ENCODE measurements at regions not wholly inside any gene's neighbourhood (a gene's known extent, or its start where the extent isn't known, plus 50 kb on each side); places are given as distances from the start of the nearest gene placed in this dataset.

GRCh38 chr15:25557926-25558325 lies 119.1 kb upstream of the UBE3A start:
- no peak for FAIRE-seq

GRCh38 chr15:25556136-25556535 lies 117.3 kb upstream of the UBE3A start:
- FAIRE-seq, result no peak

DNA sequence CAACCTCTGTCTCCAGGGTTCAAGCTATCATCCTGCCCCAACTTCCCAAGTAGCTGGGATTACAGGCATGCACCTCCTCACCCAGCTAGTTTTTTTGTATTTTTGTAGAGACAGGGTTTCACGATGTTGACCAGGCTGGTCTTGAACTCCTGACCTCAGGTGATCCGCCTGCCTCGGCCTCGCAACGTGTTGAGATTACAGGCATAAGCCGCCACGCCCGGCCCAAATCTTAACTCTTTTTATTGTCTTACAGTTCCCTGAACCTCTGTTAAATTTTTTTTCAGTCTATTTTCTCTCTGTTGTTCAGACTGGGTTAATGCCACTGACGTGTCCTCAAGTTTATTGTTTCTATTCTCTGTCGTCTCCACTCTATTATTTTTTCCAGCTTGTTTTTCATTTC lies 115.8 kb upstream of the UBE3A start:
- no peak for FAIRE-seq

DNA sequence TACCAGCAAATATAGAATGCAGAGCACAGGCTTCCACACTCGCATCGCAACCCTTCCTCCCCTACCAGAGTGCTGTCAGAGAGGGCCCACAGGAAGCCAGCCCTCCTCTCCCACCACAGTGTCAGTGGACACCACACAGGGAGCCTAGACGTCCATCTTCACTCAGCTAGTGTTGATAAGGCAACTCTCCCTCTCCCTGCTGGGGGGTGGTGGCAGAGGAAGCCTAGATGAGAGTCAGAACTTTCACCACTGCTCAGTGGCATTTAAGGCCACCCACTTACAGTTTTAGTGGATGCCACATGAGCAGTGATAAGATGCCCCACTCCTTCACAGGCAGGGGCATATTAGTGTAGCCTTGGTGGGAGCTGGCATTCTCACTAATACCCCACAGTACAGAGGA lies 109.8 kb upstream of the UBE3A start:
- FAIRE-seq, result no peak

DNA sequence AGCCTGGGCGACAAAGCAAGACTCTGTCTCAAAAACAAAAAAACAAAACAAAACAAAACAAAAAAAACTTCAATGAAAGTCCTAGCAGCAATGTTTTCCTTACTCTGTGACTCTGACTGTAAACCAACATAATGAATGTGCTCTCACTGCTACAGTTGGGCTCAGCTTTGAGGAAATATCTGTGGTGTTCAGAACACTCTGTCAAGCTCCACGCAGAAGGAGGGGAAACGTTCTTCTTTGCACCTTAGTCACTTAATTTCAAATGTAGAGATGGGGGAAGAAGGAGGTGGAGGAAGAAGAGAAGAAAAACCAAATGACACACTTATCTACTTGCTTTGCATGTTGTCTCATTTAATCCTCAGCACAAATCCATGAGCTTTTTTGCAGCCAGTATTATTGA lies 107.1 kb upstream of the UBE3A start:
- FAIRE-seq, result no peak

- FAIRE-seq, result no peak
Observed at GRCh38 chr15:25545017-25545416, 106.2 kb upstream of the UBE3A start.

DNA sequence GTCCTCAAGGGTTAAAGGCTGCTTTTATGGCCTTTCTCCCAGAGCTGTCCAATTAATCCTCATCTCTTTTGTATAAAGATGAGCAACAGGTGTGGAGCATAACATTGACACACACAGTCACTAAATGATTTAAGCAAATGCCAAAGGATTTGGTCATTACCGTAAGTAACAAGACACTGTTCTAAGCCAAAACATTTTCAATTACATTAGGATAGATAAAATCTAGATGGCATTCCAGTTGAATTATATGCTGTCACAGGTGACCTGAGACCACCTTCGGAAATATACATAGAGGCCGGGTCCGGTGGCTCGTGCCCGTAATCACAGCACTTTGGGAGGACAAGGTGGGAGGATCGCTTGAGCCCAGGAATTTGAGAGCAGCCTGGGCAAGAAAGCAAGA lies 105.3 kb upstream of the UBE3A start:
- FAIRE-seq, result no peak

DNA sequence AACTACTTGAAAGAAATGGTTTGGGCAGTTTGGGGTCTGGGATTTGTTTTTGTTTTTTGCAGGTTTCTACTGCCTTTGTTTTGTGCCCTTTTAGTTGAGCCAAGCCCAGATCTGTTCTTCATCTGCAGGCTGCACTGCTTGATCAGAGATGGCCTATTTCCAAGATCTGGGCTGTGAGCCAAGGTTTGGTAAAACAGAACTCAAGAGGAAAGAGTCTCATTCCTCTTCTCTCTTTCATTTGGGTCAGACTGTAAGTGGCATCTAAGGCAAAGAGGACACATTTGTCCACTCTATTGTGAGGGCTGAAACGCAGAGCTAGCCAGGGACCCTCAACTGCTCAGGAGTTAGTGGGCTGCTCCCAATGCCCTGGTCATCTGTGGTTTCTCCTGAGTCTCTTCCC lies 104.4 kb upstream of the UBE3A start:
- no peak for FAIRE-seq

- FAIRE-seq, result no peak
Observed at GRCh38 chr15:25541228-25541627, 102.4 kb upstream of the UBE3A start.

DNA sequence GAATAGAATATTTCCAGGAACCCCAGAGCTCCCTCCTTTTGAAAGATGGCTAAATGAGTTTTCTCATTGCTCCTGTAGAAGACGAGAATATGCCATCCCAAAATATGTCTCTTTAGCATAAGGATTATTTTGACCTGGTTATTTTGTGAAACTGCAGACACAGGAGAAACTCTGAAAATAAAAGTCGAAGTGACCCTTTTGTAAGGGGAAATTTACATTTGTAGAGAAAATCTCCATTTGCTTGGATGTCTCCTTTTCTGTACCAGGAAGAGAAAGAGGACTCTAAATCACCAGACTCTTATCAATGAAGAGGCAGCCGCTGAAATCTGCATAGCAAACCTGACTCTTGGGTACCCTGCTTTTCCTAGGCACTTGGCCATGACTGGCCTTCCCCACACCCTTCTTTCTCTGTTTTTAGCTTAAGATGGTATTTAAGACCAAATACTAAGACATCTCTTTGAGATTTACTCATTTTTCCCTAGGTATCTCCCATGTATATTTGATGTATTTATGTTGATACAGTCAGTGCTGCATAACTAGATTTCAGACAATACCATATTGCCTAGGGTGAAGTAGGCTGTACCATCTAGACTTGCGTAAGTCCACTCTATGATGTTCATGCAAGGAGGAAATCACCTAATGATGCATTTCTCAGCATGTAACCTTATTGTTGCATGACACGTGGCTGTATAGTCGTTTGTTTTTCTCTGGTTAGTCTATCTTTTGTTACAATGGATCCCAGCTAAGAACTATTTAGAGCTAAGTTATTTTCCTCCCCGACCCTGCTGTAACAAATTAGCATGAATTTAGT lies 98.2 kb upstream of the UBE3A start:
- FAIRE-seq, result no peak

DNA sequence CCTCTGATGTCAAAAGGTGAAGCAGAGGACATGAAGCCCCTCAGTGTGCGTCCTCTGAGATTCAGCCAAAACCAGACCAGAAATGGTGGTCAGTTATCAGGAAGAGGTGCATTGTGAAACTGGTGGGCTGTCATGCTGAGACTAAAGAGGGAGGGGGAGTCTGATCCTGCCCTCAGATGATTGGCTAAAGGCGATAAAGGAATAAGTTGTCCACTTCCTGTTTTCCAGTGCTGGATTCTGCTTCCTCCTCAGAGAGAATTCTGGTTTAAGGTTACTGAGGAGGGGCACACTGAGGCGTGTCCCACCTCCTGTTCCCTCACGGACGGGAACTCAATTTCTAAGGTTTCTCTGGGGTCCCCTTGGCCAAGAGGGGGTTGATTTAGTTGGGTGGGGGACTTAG lies 97.0 kb upstream of the UBE3A start:
- no peak for FAIRE-seq

- no peak for FAIRE-seq
Observed at GRCh38 chr15:25534293-25534692, 95.5 kb upstream of the UBE3A start.

GRCh38 chr15:25532269-25533140 lies 93.7 kb upstream of the UBE3A start:
- FAIRE-seq, result no peak

GRCh38 chr15:25529774-25530173 lies 91.0 kb upstream of the UBE3A start:
- no peak for FAIRE-seq

DNA sequence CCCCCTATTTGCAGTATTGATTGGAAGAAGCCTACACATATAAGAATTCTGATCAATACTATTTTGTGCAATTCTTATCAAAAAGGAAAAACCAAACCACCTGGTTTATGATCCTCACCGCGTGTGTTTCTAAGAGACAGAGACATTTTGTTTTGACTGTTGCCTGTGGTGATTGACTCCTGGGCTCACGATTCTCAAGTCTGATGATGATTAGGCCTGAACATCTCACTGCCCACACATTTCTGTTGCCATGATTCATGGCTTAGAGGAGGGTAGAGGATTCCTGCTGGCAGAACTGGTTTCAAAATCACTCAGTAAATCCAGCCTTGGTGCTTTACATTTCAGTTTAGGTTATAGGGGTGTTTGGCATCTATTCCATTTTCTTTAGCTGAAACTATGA lies 88.3 kb upstream of the UBE3A start:
- no peak for FAIRE-seq

DNA sequence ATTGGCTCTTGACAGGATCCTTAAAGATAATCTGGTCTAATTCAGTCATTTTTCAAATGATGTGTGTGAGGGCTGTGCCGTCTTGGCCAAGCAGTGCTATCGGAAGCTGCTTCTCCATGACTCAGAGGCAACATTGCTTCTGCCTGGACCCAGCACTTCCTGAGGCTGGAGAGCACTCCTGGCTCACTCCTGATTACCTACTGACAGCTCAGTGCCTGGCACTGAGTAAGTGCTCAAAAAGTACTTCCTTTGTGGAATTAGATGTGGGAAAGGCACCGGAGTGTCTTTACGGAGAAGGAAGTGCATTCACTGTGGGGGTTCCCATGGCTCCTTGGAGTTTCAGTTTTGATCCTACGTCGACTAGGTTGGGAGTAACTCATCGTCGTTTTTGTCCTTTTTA lies 86.9 kb upstream of the UBE3A start:
- FAIRE-seq, result no peak

GRCh38 chr15:25515633-25516032 lies 76.8 kb upstream of the UBE3A start:
- FAIRE-seq, result no peak

GRCh38 chr15:25514522-25514921 lies 75.7 kb upstream of the UBE3A start:
- FAIRE-seq, result no peak

DNA sequence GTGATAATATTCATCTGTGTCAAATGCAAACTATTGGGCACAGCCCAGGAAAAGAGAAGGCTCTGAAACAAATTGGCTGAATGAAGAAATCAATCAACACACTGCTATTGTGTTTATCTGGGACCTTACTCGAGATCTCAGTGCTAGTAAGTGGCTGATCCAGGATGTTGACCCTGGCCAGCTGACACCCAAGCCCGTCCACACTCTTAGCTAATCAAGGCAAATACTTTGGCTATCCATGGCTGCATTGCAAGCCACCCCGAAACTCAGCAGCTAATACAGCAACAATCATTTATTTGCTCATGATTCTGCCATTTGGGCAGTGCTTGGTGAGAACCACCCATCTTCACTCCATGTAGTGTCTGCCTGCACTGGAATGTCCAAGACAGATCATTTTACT lies 74.1 kb upstream of the UBE3A start:
- FAIRE-seq, result no peak

- FAIRE-seq, result no peak
Observed at GRCh38 chr15:25510146-25510545, 71.3 kb upstream of the UBE3A start.

GRCh38 chr15:25509703-25510102 lies 70.9 kb upstream of the UBE3A start:
- FAIRE-seq, result no peak

GRCh38 chr15:25508369-25509002 lies 69.7 kb upstream of the UBE3A start:
- peak; percentile 53 for FAIRE-seq

DNA sequence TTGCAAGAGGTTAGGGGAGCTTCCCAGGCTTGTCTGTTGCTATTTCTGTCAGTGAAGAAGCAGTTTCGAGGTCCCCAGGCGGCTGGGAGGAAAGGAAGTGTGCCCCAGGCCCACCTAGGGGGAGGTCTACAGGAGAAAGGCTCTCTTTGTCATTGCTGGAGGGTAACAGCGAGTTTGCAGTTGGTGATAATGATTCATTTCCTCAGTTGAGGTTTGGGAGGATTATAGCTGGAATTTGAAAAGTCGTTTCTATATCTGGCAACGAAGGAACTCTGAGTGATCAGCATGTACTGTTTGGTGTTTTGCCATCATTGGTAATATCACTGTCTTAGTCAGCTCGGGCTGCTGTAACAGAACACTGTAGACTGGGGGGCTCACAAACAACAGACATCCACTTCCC lies 65.5 kb upstream of the UBE3A start:
- FAIRE-seq, result no peak
